WI38 (cell line): ENCODE measurements at regions not wholly inside any gene's neighbourhood (a gene's known extent, or its start where the extent isn't known, plus 50 kb on each side); places are given as distances from the start of the nearest gene placed in this dataset.

ENCODE experiments used
- H3K4me3 ChIP-seq: 2 replicates; pipeline ENCODE4 v1.5.1; 2011; ENCODE audit warnings: low read depth, mild to moderate bottlenecking, control low read depth, low read length
- TF ChIP-seq, protein P1 (sequence below): IDR thresholded peaks from 2 replicates; pipeline ENCODE4 v1.5.1; 2012; ENCODE audit warnings: low read depth, mild to moderate bottlenecking, control low read depth, low read length

DNA sequence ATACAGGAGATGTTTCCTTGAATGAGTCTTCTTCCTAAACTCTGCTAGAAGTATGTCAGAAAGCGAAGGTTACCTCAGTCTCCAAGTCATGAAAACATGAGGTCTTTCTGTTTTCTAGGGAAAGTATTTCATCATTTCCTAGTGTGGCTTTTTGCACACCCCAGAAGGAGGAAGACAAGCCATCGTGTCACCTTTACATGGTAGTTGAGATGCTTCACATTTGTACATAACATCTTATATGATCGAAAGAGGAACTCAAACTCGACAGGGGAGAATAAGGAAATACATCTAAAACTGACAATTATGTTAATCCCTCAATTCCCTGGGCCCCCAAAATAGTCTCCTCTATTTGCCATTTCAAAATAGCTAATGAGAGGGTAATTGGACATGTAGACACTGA is 214.1 kb upstream of the PLEKHG7 start:
- no peak overlapping the region for H3K4me3 ChIP-seq
- TF ChIP-seq, protein P1, sequence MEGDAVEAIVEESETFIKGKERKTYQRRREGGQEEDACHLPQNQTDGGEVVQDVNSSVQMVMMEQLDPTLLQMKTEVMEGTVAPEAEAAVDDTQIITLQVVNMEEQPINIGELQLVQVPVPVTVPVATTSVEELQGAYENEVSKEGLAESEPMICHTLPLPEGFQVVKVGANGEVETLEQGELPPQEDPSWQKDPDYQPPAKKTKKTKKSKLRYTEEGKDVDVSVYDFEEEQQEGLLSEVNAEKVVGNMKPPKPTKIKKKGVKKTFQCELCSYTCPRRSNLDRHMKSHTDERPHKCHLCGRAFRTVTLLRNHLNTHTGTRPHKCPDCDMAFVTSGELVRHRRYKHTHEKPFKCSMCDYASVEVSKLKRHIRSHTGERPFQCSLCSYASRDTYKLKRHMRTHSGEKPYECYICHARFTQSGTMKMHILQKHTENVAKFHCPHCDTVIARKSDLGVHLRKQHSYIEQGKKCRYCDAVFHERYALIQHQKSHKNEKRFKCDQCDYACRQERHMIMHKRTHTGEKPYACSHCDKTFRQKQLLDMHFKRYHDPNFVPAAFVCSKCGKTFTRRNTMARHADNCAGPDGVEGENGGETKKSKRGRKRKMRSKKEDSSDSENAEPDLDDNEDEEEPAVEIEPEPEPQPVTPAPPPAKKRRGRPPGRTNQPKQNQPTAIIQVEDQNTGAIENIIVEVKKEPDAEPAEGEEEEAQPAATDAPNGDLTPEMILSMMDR: no peak

DNA sequence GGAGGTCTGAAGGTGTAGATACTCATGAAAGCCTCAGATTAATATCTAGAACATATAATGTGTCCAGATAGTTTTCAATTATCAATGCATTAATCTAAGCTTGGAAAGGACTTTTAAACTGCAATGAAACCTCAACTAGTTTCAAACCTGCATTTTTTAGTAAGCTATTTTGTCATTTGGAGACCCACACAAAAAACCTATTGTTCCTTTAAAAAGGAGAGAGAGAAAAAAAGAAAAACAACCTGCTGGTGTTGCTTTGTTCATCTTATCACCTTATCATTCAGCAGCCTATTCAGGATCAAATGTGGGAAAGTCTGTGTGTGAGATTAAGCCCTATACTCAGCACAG is 215.7 kb upstream of the PLEKHG7 start:
- TF ChIP-seq, protein P1: no peak
- H3K4me3 ChIP-seq: no peak overlapping the region

DNA sequence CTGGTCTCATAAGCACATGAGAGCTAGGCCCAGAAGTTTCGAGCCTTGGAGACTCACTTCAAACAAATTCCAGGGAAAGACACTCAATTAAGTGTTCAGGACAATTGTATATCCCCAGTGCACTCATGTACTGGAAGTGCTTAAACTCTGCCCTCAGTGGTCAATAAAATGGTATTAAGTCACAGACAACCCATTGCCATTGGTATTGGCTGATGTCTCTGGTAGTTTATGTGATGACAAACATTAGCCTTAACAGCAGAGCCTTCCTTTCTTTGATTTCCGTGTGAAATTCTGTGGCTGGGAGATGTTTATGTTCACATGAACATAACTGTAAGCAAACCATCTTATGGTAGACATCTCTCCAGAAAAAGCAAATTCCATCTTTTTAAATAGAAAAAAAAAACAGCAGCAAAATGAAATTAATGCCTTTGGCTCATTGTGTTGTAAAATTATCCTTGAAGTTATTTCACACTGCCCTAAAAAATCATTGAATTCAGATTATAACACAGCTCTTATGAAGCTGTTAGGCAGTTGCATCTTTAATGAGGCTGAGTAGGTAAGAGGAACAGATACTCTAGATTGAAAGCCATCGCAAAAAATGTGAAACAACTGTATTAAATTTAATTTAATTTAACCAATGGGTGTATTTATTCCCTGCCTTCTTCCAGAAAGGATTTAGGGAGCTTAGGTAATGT is 216.2 kb upstream of the PLEKHG7 start:
- no peak overlapping the region for H3K4me3 ChIP-seq
- TF ChIP-seq, protein P1: no peak

DNA sequence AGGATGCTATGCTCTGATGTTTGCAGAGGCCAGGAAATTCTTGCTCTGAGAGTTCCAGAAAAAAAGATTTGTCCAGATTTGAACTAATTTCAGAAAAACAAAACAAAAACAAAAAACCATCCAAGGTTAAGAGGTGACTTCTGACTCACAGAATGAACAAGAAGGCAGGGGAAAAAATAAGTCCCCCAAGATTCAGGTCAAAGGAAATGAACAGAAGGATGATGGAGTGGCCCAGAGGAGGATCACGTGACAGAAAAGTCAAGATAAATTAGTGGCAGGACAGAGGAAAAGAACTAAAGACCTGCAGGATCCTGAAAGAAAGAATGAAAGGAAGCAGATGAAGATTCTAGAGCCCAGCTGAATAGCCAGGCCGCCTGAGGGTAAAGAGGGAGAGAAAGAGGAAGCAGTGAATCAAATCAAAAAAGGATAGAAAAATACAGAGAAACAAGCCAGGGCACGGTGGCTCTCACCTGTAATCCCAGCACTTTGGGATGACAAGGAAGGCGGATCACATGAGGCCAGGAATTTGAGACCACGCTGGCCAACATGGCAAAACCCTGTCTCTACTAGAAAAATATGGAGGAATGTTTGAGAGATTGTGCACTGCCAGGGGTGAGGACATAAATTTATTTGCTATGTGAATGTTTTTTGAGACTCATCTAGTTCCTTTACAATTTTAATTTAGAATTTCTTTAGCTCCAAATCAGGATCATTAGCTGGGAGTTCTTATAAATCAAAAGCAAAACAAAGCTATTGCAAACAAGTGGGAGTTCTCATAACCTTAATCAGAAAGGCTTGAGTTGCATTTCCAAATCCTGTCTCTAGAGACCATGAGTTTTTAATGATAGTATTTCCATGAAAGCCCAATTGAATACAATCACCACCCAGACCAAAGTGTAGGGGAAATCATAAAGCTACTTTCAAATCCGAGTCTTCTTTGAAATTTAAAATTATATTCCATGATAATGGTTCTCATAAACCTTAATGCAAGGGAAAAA is 217.1 kb upstream of the PLEKHG7 start:
- H3K4me3 ChIP-seq: no peak overlapping the region
- TF ChIP-seq, protein P1: no peak

DNA sequence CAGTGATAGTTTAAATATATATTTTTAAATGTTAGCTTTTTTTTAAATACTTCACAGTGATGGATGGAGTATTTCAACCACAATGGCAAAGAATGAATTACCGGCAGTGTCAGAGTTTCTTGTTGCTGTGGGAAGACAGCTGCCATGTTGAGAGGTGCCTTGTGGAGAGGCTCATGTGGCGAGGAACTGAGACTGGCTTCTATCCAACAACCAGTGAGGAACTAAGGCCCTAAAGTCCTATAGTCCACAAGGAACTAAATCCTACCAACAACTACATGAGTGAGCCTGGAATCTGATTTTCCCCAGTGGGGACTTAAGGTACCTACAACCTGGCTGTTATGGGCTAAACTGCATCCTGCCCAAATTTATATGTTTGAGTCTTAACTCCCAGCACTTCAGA is 220.2 kb upstream of the PLEKHG7 start:
- TF ChIP-seq, protein P1: no peak
- no peak overlapping the region for H3K4me3 ChIP-seq

DNA sequence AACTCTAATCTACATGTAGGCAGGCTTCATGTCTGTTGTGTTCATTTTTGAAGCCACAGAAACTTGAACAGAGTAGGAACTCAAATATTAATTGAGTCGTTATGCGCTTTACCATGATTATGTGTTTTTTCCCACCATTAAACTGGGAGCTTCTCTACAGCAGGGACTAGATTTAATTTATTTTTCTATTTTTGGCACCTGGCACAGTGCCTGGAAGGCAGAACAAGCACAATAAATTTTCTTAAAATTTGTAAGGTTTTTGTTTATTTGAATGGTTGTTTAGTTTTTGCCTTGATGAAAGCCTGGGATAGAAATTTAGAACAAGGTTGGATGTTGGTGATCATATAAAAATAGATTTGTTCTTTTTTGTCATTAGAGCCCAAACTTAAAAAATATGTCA is 221.7 kb upstream of the PLEKHG7 start:
- TF ChIP-seq, protein P1: no peak
- no peak overlapping the region for H3K4me3 ChIP-seq

DNA sequence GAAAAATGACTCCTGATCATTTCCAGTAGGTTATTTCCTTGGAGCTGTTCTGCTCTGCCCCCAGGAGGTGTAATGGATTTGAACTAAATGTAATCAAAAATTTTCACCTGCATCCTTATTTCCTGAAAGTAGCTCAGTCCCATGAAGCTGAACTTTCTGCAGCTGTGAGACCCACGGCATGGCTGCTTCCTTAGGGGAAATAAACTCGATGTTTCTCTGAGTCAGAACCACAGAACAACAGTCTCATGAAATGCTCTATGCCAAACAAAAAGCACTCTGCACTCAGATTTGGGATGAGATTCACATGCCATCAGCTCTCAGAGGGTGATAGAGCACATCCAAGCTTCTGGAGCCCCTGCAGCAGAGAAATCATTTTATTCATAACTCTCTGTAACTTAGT is 224.1 kb upstream of the PLEKHG7 start:
- TF ChIP-seq, protein P1: no peak
- H3K4me3 ChIP-seq: no peak overlapping the region
